ENCODE measurements at regions not wholly inside any gene's neighbourhood (a gene's known extent, or its start where the extent isn't known, plus 50 kb on each side); places are given as distances from the start of the nearest gene placed in this dataset.

- DNase-seq = no peak
Measured at GRCh38 chr9:129322641-129323375, 144.7 kb upstream of the IER5L start.

GRCh38 chr9:129322022-129322621 lies 144.1 kb upstream of the IER5L start:
- DNase-seq = no peak

- no peak for DNase-seq
Measured at GRCh38 chr9:129321286-129322021, 143.4 kb upstream of the IER5L start.

GRCh38 chr9:129320575-129321285 lies 142.7 kb upstream of the IER5L start:
- DNase-seq = peak; percentile 81

GRCh38 chr9:129319938-129320481 lies 141.9 kb upstream of the IER5L start:
- DNase-seq = no peak

GRCh38 chr9:129319076-129319937 lies 141.2 kb upstream of the IER5L start:
- no peak for DNase-seq

GRCh38 chr9:129318121-129319075 lies 140.3 kb upstream of the IER5L start:
- no peak for DNase-seq

- no peak for DNase-seq
Measured at GRCh38 chr9:129317179-129318011, 139.3 kb upstream of the IER5L start.

GRCh38 chr9:129316281-129317030 lies 138.4 kb upstream of the IER5L start:
- DNase-seq = no peak

- DNase-seq = no peak
Measured at GRCh38 chr9:129313331-129313955, 135.4 kb upstream of the IER5L start.

- DNase-seq = no peak
Measured at GRCh38 chr9:129312251-129313122, 134.4 kb upstream of the IER5L start.

GRCh38 chr9:129311643-129312042 lies 133.6 kb upstream of the IER5L start:
- no peak for DNase-seq

GRCh38 chr9:129310666-129311350 lies 132.7 kb upstream of the IER5L start:
- DNase-seq = no peak

GRCh38 chr9:129309906-129310305 lies 131.8 kb upstream of the IER5L start:
- DNase-seq = no peak

- no peak for DNase-seq
Measured at GRCh38 chr9:129309041-129309430, 131.0 kb upstream of the IER5L start.

- DNase-seq = no peak
Measured at GRCh38 chr9:129307227-129307970, 129.3 kb upstream of the IER5L start.

Measured in CD4-positive, alpha-beta T cell treated with Interleukin-17A for 1 hour (primary cell).